CD4-positive, alpha-beta memory T cell (primary cell): ENCODE measurements at regions not wholly inside any gene's neighbourhood (a gene's known extent, or its start where the extent isn't known, plus 50 kb on each side); places are given as distances from the start of the nearest gene placed in this dataset.

ENCODE experiments used
- CTCF ChIA-PET: fragments of 350-600 bp; sonication (Branson Sonifier 250); formaldehyde crosslinking; loops from one replicate; lab custom pipeline; 2021; ENCODE audit warnings: inconsistent platforms; ENCODE audit not compliant: partially characterized antibody; lab: Charles Lee
- POLR2A ChIA-PET: fragments of 350-600 bp; sonication (Branson Sonifier 250); formaldehyde crosslinking; loops from one replicate; lab custom pipeline; 2021; ENCODE audit not compliant: partially characterized antibody; lab: Charles Lee
- DNase-seq, 5 donors: peaks; one replicate each; pipeline versions ENCODE4 v3.0.0 to v3.0.0-alpha.2; 2020 to 2022; ENCODE audit warnings: mixed read lengths in 1 of 5
- H3K27ac ChIP-seq: one replicate; pipeline ENCODE4 v1.7.0; 2013; ENCODE audit warnings: low read depth, low read length
- H3K27me3 ChIP-seq: 2 replicates; pipeline ENCODE4 v1.7.0; 2013; ENCODE audit warnings: mild to moderate bottlenecking, low read length, moderate library complexity; ENCODE audit not compliant: insufficient read depth
- H3K36me3 ChIP-seq: 2 replicates; pipeline ENCODE4 v1.7.0; 2013; ENCODE audit warnings: mild to moderate bottlenecking, low read length, moderate library complexity; ENCODE audit not compliant: insufficient read depth
- H3K4me1 ChIP-seq: 2 replicates; pipeline ENCODE4 v1.7.0; 2013; ENCODE audit warnings: mild to moderate bottlenecking, low read length, moderate library complexity; ENCODE audit not compliant: insufficient read depth
- H3K4me3 ChIP-seq, 2 donors: one replicate each; pipeline ENCODE4 v1.7.0; 2013; ENCODE audit warnings: low read length in 2 of 2, mild to moderate bottlenecking in 1 of 2
- H3K9me3 ChIP-seq, 2 donors: one replicate each; pipeline ENCODE4 v1.7.0; 2013; ENCODE audit warnings: low read length in 2 of 2, control low read depth in 1 of 2; ENCODE audit not compliant: control insufficient read depth in 1 of 2
- H3K27ac Mint-ChIP-seq, 7 donors: one replicate each; pipeline ENCODE4 v1.8.0; 2020 to 2021; ENCODE audit warnings: mixed read lengths in 7 of 7, mild to moderate bottlenecking in 6 of 7, inconsistent platforms in 3 of 7, moderate library complexity in 3 of 7
- H3K27me3 Mint-ChIP-seq, 2 donors: one replicate each; pipeline ENCODE4 v1.8.0; 2020 to 2021; ENCODE audit warnings: mixed read lengths in 2 of 2
- H3K36me3 Mint-ChIP-seq, 2 donors: one replicate each; pipeline ENCODE4 v1.8.0; 2020 to 2021; ENCODE audit warnings: mixed read lengths in 2 of 2, inconsistent platforms in 1 of 2, mild to moderate bottlenecking in 1 of 2
- H3K4me1 Mint-ChIP-seq, 4 donors: one replicate each; pipeline ENCODE4 v1.8.0; 2020 to 2021; ENCODE audit warnings: mixed read lengths in 4 of 4, mild to moderate bottlenecking in 1 of 4
- H3K4me3 Mint-ChIP-seq, 8 donors: one replicate each; pipeline ENCODE4 v1.8.0; 2020 to 2021; ENCODE audit warnings: mixed read lengths in 8 of 8, mild to moderate bottlenecking in 7 of 8, moderate library complexity in 6 of 8, inconsistent platforms in 3 of 8
- H3K9me3 Mint-ChIP-seq, 8 donors: one replicate each; pipeline ENCODE4 v1.8.0; 2020 to 2021; ENCODE audit warnings: mixed read lengths in 8 of 8, mild to moderate bottlenecking in 5 of 8, inconsistent platforms in 3 of 8, moderate library complexity in 1 of 8
- intact Hi-C: fragments of 100-400 bp; cut with micrococcal nuclease; formaldehyde crosslinking; loops from one replicate; pipeline ENCODE4 v1.15.1; 2023

- H3K4me3 Mint-ChIP-seq = no peak overlapping the region
- POLR2A ChIA-PET = no interaction called here
Measured at GRCh38 chr6:143585716-143586115, 74.2 kb upstream of the FUCA2 start.

GRCh38 chr6:143585241-143585640 lies 73.7 kb upstream of the FUCA2 start:
- peaks cover 22 to 40% (median 34%) of the 10 kb centered on the region in 4 donors for H3K4me1 Mint-ChIP-seq
- no peak overlapping the region for H3K4me3 Mint-ChIP-seq
- peaks cover 6 to 22% of the 10 kb centered on the region in 2 donors for H3K36me3 Mint-ChIP-seq
- H3K27ac ChIP-seq = no peak overlapping the region
- no peaks in the 10 kb centered on the region for H3K27me3 Mint-ChIP-seq
- CTCF ChIA-PET = interaction anchor here (0.9 to 2.6 kb wide), 6 partner anchors 9 to 429 kb away, joined by 3 to 7 read pairs (median 4); no protein-coding TSS in a partner anchor
- POLR2A ChIA-PET = no interaction called here
- no peaks in the 10 kb centered on the region for H3K9me3 ChIP-seq
- no peaks in the 10 kb centered on the region for H3K36me3 ChIP-seq
- H3K4me3 ChIP-seq = no peak overlapping the region
- intact Hi-C loops = no loop called here
- no peaks in the 10 kb centered on the region for H3K9me3 Mint-ChIP-seq
- peak overlapping the region in 2 of 7 donors; percentile 36 to 54 for H3K27ac Mint-ChIP-seq
- DNase-seq = no peak
- H3K27me3 ChIP-seq = no peaks in the 10 kb centered on the region
- no peaks in the 10 kb centered on the region for H3K4me1 ChIP-seq

More at GRCh38 chr6:143585716-143586115, 74.2 kb upstream of the FUCA2 start:
- Mint-ChIP-seq H3K27ac (peak overlapping the region in 3 of 7 donors; percentile 25 to 55 (median 29)), H3K9me3 (no peaks in the 10 kb centered on the region), H3K4me1 (peaks cover 22 to 39% (median 33%) of the 10 kb centered on the region in 4 donors), H3K27me3 (no peaks in the 10 kb centered on the region), H3K36me3 (peaks cover 10 to 23% of the 10 kb centered on the region in 2 donors)
- no peak for DNase-seq
- no peak overlapping the region for H3K4me3 ChIP-seq
- H3K36me3 ChIP-seq = no peaks in the 10 kb centered on the region
- intact Hi-C loops = no loop called here
- CTCF ChIA-PET = interaction anchor here (1.0 to 2.6 kb wide), 6 partner anchors 9 to 428 kb away, joined by 3 to 7 read pairs (median 4); no protein-coding TSS in a partner anchor
- no peaks in the 10 kb centered on the region for H3K27me3 ChIP-seq
- no peaks in the 10 kb centered on the region for H3K9me3 ChIP-seq
- H3K4me1 ChIP-seq = no peaks in the 10 kb centered on the region
- H3K27ac ChIP-seq = no peak overlapping the region

DNA sequence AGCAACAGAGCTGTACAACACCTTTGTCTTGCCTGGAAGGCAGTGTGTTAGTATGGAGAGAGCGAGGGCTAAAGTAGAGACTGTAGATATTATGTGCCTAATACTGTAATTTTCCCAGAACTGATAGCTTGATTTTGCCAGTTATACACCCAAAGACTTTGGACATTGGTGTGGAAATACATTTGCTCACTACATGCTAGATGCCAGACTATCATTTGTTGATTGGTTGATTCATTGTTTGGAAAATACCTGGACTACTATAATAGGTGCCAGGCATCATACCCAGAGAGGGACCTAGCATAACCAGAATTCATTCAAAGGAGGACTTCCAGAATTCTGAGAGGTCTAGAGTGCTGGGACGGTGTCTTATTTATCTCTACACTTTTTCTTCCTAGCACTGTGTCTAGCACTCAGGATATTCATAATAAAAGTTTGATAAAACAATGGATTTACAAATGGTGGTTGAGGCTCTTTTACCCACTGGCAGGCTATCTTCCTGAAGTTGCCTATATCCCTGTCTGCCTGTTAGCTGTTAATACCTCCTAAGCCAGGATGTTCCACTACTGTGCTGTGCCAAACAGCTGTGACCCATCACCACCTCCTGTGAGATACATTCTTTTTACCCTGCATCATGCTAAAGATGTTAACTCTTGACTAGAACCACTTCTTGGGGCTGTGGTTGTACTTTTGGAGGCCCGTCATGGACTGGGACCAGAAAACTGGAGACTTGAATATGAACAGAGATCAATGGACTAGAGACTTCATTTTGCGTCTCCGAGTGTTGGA lies 72.2 kb upstream of the FUCA2 start:
- peaks cover 7 to 21% of the 10 kb centered on the region in 2 donors for H3K36me3 Mint-ChIP-seq
- peaks cover 22 to 42% (median 31%) of the 10 kb centered on the region in 4 donors for H3K4me1 Mint-ChIP-seq
- intact Hi-C loops = no loop called here
- no peaks in the 10 kb centered on the region for H3K9me3 ChIP-seq
- H3K27me3 ChIP-seq = no peaks in the 10 kb centered on the region
- no peaks in the 10 kb centered on the region for H3K36me3 ChIP-seq
- H3K4me3 ChIP-seq = no peak overlapping the region
- H3K27ac ChIP-seq = no peak overlapping the region
- H3K27ac Mint-ChIP-seq = peak overlapping the region in 3 of 7 donors; percentile 10 to 62 (median 26)
- no peak overlapping the region for H3K4me3 Mint-ChIP-seq
- DNase-seq = no peak
- ChIA-PET CTCF (interaction anchor here (0.8 to 1.4 kb wide), 2 partner anchors 8 to 11 kb away, joined by 3 read pairs; no protein-coding TSS in a partner anchor), POLR2A (no interaction called here)
- no peaks in the 10 kb centered on the region for H3K27me3 Mint-ChIP-seq
- no peaks in the 10 kb centered on the region for H3K4me1 ChIP-seq
- no peaks in the 10 kb centered on the region for H3K9me3 Mint-ChIP-seq

GRCh38 chr6:143581835-143582480 lies 70.4 kb upstream of the FUCA2 start:
- Histone ChIP-seq H3K27ac (no peak overlapping the region), H3K4me1 (no peaks in the 10 kb centered on the region), H3K36me3 (no peaks in the 10 kb centered on the region), H3K27me3 (no peaks in the 10 kb centered on the region), H3K9me3 (no peaks in the 10 kb centered on the region), H3K4me3 (no peak overlapping the region)
- peak overlapping the region in 1 of 8 donors; percentile 32 for H3K4me3 Mint-ChIP-seq
- peak overlapping the region in 2 of 7 donors; percentile 33 to 38 for H3K27ac Mint-ChIP-seq
- ChIA-PET CTCF (no interaction called here), POLR2A (no interaction called here)
- DNase-seq = no peak
- peaks cover 10 to 22% of the 10 kb centered on the region in 2 donors for H3K36me3 Mint-ChIP-seq
- intact Hi-C loops = no loop called here
- H3K9me3 Mint-ChIP-seq = no peaks in the 10 kb centered on the region
- H3K4me1 Mint-ChIP-seq = peaks cover 26 to 49% (median 39%) of the 10 kb centered on the region in 4 donors
- no peaks in the 10 kb centered on the region for H3K27me3 Mint-ChIP-seq

GRCh38 chr6:143579703-143580102 lies 68.2 kb upstream of the FUCA2 start:
- no peaks in the 10 kb centered on the region for H3K36me3 ChIP-seq
- no peaks in the 10 kb centered on the region for H3K4me1 ChIP-seq
- ChIA-PET POLR2A (interaction anchor here (1.4 kb wide), 1 partner anchor 24 kb away, joined by 3 read pairs; no protein-coding TSS in a partner anchor), CTCF (interaction anchor here (1.5 to 2.0 kb wide), 2 partner anchors 264 to 434 kb away, joined by 3 to 10 read pairs; partner anchors contain the start of gene LTV1)
- intact Hi-C loops = loop anchor here (5.0 to 10.0 kb wide), 2 partner anchors 513 to 1635 kb away; no protein-coding TSS in a partner anchor
- peaks cover 10 to 17% of the 10 kb centered on the region in 2 donors for H3K36me3 Mint-ChIP-seq
- H3K4me3 Mint-ChIP-seq = no peak overlapping the region
- no peaks in the 10 kb centered on the region for H3K9me3 Mint-ChIP-seq
- no peak overlapping the region for H3K27ac ChIP-seq
- H3K9me3 ChIP-seq = no peaks in the 10 kb centered on the region
- no peaks in the 10 kb centered on the region for H3K27me3 ChIP-seq
- H3K4me3 ChIP-seq = no peak overlapping the region
- H3K4me1 Mint-ChIP-seq = peaks cover 21 to 50% (median 32%) of the 10 kb centered on the region in 4 donors
- H3K27me3 Mint-ChIP-seq = no peaks in the 10 kb centered on the region
- H3K27ac Mint-ChIP-seq = peak overlapping the region in 1 of 7 donors; percentile 72
- DNase-seq = no peak

- H3K4me1 ChIP-seq = no peaks in the 10 kb centered on the region
- ChIA-PET CTCF (interaction anchor here (1.3 to 1.8 kb wide), 4 partner anchors 65 to 435 kb away, joined by 3 to 8 read pairs (median 6); no protein-coding TSS in a partner anchor), POLR2A (interaction anchor here (0.7 kb wide), 1 partner anchor 48 kb away, joined by 3 read pairs; no protein-coding TSS in a partner anchor)
- Mint-ChIP-seq H3K36me3 (peaks cover 12 to 17% of the 10 kb centered on the region in 2 donors), H3K4me1 (peaks cover 19 to 44% (median 25%) of the 10 kb centered on the region in 4 donors), H3K4me3 (no peak overlapping the region), H3K27ac (no peak overlapping the region), H3K9me3 (no peaks in the 10 kb centered on the region), H3K27me3 (no peaks in the 10 kb centered on the region)
- no peaks in the 10 kb centered on the region for H3K36me3 ChIP-seq
- no peak overlapping the region for H3K27ac ChIP-seq
- H3K4me3 ChIP-seq = no peak overlapping the region
- intact Hi-C loops = loop anchor here (5.0 to 10.0 kb wide), 2 partner anchors 514 to 1637 kb away; no protein-coding TSS in a partner anchor
- no peaks in the 10 kb centered on the region for H3K9me3 ChIP-seq
- no peaks in the 10 kb centered on the region for H3K27me3 ChIP-seq
- DNase-seq = no peak
Measured at GRCh38 chr6:143578054-143578453, 66.5 kb upstream of the FUCA2 start.
